GM23338 (cell line): ENCODE measurements at regions not wholly inside any gene's neighbourhood (a gene's known extent, or its start where the extent isn't known, plus 50 kb on each side); places are given as distances from the start of the nearest gene placed in this dataset.

ENCODE experiments used
- CREB1 ChIP-seq: fragments of 250-450 bp; sonication (Bioruptor Pico); IDR thresholded peaks from 2 replicates; pipeline ENCODE4 v1.5.0; 2020; ENCODE audit warnings: low read depth, mild to moderate bottlenecking, moderate library complexity
- CTCF ChIP-seq, 2 experiments: fragments of 200-600 bp in 1 of 2; sonication (generic) in 1 of 2; conservative IDR thresholded peaks; 2 replicates each; pipeline versions ENCODE4 v1.5.1 to v1.6.1; 2016 to 2017; ENCODE audit warnings: antibody characterized with exemption in 2 of 2, low read depth in 2 of 2, mild to moderate bottlenecking in 2 of 2, moderate library complexity in 1 of 2
- EZH2 ChIP-seq: fragments of 200-600 bp; sonication (generic); IDR thresholded peaks from one replicate; pipeline ENCODE4 v1.8.0; 2017; ENCODE audit warnings: antibody characterized with exemption, mild to moderate bottlenecking, low read depth; ENCODE audit not compliant: unreplicated experiment
- EZH2phosphoT487 ChIP-seq: fragments of 200-600 bp; sonication (generic); IDR thresholded peaks from one replicate; pipeline ENCODE4 v1.8.1; 2018; ENCODE audit warnings: antibody characterized with exemption; ENCODE audit not compliant: unreplicated experiment
- JUNB ChIP-seq: IDR thresholded peaks from one replicate; pipeline ENCODE4 v1.6.1; 2016; ENCODE audit warnings: antibody characterized with exemption; ENCODE audit not compliant: unreplicated experiment
- NANOG ChIP-seq: IDR thresholded peaks from 2 replicates; pipeline ENCODE4 v1.6.1; 2016; ENCODE audit warnings: antibody characterized with exemption, borderline replicate concordance
- POLR2AphosphoS5 ChIP-seq: IDR thresholded peaks from 2 replicates; pipeline ENCODE4 v1.6.1; 2016; ENCODE audit warnings: antibody characterized with exemption, low read depth
- TF ChIP-seq, protein P1 (sequence below): IDR thresholded peaks from 2 replicates; pipeline ENCODE4 v1.6.1; 2016; ENCODE audit warnings: antibody characterized with exemption
- TF ChIP-seq, protein P2 (sequence below): IDR thresholded peaks from one replicate; pipeline ENCODE4 v1.6.1; 2018; ENCODE audit warnings: antibody characterized with exemption; ENCODE audit not compliant: unreplicated experiment

DNA sequence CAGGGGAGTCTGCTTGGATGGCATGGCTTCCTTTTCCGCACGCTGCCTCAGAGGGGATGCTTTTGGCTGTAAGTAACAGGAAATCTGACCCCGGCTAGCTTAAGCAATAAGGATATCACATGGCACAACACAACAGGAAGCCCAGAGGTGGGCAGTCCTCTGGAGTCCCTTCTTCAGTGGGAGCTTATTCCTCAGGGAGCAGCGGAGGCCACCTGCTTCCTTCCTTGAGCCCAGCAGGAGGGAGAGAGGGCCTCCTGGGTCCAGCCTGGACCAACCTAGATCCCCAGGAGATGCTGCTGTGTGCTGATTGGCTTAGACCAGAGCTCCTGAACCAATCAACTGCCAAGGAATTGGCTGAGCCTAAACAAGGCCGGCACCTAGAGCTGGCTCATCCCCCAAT, 66.3 kb downstream of the C9orf50 start:
- TF ChIP-seq CTCF (conservative IDR thresholded peaks at IDR 0.05; ENCODE audit: low read depth in 2 of 2) (no peak), POLR2AphosphoS5 (no peak), CREB1 (CRISPR knock-in tag) (no peak), JUNB (no peak), EZH2phosphoT487 (no peak), EZH2 (no peak), NANOG (no peak)
- TF ChIP-seq, protein P1, sequence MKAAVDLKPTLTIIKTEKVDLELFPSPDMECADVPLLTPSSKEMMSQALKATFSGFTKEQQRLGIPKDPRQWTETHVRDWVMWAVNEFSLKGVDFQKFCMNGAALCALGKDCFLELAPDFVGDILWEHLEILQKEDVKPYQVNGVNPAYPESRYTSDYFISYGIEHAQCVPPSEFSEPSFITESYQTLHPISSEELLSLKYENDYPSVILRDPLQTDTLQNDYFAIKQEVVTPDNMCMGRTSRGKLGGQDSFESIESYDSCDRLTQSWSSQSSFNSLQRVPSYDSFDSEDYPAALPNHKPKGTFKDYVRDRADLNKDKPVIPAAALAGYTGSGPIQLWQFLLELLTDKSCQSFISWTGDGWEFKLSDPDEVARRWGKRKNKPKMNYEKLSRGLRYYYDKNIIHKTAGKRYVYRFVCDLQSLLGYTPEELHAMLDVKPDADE, result no peak
- TF ChIP-seq, protein P2, sequence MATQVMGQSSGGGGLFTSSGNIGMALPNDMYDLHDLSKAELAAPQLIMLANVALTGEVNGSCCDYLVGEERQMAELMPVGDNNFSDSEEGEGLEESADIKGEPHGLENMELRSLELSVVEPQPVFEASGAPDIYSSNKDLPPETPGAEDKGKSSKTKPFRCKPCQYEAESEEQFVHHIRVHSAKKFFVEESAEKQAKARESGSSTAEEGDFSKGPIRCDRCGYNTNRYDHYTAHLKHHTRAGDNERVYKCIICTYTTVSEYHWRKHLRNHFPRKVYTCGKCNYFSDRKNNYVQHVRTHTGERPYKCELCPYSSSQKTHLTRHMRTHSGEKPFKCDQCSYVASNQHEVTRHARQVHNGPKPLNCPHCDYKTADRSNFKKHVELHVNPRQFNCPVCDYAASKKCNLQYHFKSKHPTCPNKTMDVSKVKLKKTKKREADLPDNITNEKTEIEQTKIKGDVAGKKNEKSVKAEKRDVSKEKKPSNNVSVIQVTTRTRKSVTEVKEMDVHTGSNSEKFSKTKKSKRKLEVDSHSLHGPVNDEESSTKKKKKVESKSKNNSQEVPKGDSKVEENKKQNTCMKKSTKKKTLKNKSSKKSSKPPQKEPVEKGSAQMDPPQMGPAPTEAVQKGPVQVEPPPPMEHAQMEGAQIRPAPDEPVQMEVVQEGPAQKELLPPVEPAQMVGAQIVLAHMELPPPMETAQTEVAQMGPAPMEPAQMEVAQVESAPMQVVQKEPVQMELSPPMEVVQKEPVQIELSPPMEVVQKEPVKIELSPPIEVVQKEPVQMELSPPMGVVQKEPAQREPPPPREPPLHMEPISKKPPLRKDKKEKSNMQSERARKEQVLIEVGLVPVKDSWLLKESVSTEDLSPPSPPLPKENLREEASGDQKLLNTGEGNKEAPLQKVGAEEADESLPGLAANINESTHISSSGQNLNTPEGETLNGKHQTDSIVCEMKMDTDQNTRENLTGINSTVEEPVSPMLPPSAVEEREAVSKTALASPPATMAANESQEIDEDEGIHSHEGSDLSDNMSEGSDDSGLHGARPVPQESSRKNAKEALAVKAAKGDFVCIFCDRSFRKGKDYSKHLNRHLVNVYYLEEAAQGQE, result no peak
